Stimulated activated CD8-positive, alpha-beta memory T cell treated with anti-CD3 and anti-CD28 coated beads, Interleukin-2, amount 100 ng/mL, for 1 hour (primary cell): ENCODE measurements at regions not wholly inside any gene's neighbourhood (a gene's known extent, or its start where the extent isn't known, plus 50 kb on each side); places are given as distances from the start of the nearest gene placed in this dataset.
"Not testable (repeated sequence)": the region's sequence is repeated elsewhere in the genome, so short reads cannot be mapped to it uniquely, and the experiment has no call there.

Experiments used
- DNase-seq, 2 donors: peaks; one replicate each; pipeline ENCODE4 v3.0.0-alpha.2; 2020; ENCODE audit warnings: low read depth in 2 of 2

GRCh38 chr13:43946281-43946680, 66.6 kb downstream of the LACC1 start:
- no peak for DNase-seq

- no peak for DNase-seq
Observed at GRCh38 chr13:43947897-43948458, 68.3 kb downstream of the LACC1 start.

DNA sequence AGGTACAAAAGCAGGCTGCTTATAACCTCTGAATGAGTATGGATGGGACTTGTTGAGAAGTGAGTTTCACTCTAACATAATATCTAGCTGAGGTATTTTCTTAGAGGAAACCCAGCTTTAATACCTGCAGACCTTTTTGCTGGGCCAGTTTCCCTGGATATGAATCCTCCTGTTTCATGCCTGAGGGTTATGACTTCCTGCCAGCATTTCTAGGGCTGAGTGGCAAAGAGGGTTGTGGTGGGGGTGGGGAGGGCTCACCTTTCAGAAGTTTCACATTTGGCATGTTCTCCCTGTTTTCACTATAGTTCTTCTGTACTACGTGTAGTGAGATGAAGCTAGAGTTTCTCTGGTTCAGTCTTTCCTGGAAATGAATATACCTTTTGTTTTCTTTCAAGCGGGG, 73.7 kb downstream of the LACC1 start:
- DNase-seq: no peak

DNA sequence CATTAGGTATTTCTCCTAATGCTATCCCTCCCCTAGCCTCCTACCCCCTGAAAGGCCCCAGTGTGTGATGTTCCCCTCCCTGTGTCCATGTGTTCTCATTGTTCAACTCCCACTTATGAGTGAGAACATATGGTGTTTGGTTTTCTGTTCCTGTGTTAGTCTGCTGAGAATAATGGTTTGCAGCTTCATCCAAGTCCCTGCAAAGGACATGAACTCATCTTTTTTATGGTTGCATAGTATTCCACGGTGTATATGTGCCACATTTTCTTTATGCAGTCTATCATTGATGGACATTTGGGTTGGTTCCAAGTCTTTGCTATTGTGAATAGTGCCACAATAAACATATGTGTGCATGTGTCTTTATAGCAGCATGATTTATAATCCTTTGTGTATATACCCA, 77.3 kb downstream of the LACC1 start:
- DNase-seq: not testable (repeated sequence)

DNA sequence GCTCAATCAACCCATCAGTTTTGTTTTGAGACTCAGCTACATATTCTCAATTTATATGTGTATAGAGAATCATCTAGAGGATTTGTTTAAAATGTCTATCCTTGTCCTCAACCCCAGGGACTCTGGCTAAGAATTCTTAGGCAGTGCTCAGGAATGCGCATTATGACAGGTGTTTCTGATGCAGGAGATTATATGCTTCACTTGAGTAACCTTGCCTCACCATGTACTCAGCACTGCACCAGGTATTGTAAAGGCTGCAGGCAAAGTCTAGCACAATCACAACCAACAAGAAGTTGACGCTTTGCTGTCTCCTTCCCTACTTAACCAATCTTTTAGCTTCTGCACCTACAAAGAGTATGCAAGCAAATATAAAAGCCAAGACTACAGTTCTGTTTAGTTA, 79.6 kb downstream of the LACC1 start:
- no peak for DNase-seq

- no peak for DNase-seq
Observed at GRCh38 chr13:43961909-43962308, 82.2 kb downstream of the LACC1 start.

DNA sequence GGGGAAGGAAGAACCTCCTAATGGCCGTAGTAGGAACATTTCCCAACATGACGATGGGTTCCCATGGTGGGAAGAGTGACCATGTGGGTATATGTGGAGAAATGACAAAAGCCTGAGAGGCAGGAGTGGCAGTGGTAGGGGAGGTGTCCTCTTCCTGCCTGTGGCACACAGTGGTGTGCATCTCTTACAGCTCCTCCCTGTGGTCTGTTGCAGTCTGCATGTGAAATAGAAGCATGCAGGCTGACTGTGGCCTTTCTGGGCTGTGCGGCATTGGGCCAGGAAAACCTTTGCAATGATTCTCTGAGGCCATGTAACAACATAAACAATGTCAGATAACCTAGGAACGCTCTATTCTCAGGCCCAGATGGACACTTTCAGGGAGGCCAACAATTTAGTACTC, 84.0 kb downstream of the LACC1 start:
- DNase-seq: no peak

DNA sequence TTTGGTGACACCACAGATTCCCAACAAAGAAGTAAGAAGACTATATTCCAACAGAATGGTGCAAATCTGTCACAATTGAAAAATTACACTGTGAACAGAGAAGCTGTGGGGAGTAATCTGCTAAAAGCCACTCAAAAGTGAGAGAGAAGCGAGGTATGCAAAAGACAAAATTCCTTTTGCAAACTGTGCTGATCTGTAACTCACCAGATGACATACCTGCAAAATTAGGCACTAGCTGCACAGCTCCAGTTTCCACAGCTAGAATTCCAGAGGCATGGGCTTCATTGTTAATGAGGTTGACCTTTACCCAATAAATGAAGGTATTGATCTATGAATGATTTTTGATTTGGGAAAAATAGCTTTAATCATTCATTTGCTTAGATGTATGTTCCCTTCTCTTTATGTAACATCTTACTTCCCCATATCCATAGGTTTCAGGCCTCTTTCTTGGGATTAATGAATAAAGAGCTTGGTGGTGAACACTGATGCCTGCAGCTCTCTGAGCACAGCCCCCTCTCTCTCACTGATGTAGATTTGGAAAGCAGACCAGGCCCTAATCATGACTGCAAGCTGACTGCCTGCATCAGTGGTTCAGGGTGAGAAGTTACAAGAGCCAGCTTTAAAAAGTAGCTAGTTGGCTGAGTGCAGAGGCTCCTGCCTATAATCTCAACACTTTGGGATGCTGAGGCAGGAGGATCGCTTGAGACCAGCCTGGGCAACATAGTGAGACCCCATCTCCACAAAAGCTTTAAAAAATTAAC, 85.2 kb downstream of the LACC1 start:
- DNase-seq: no peak

DNA sequence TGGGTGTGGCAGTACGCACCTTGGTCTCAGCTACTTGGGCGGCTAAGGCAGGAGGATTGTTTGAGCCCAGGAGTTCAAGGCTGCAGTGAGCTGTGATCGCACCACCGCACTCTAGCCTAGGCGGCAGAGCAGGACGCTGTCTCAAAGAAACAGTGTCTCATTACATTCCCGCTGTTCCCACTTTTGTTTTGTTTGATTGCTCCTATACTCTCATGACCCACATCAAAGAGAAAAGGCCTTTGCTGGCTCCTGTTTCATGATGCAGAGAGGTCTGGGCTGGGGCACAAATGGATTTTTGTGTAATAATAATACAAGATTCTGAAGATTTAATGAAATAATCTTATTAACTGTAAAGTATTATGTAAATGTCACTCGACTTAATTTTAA, 85.7 kb downstream of the LACC1 start:
- no peak for DNase-seq

GRCh38 chr13:43968251-43968942, 88.7 kb downstream of the LACC1 start:
- DNase-seq: not testable (repeated sequence)

DNA sequence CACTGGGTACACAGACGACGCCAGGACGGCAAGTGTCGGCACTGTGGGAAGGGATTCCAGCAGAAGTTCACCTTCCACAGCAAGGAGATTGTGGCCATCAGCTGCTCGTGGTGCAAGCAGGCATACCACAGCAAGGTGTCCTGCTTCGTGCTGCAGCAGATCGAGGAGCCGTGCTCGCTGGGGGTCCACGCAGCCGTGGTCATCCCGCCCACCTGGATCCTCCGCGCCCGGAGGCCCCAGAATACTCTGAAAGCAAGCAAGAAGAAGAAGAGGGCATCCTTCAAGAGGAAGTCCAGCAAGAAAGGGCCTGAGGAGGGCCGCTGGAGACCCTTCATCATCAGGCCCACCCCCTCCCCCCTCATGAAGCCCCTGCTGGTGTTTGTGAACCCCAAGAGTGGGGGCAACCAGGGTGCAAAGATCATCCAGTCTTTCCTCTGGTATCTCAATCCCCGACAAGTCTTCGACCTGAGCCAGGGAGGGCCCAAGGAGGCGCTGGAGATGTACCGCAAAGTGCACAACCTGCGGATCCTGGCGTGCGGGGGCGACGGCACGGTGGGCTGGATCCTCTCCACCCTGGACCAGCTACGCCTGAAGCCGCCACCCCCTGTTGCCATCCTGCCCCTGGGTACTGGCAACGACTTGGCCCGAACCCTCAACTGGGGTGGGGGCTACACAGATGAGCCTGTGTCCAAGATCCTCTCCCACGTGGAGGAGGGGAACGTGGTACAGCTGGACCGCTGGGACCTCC, 89.4 kb downstream of the LACC1 start:
- DNase-seq: not testable (repeated sequence)

- DNase-seq: not testable (repeated sequence)
Observed at GRCh38 chr13:43969919-43970318, 90.2 kb downstream of the LACC1 start.

DNA sequence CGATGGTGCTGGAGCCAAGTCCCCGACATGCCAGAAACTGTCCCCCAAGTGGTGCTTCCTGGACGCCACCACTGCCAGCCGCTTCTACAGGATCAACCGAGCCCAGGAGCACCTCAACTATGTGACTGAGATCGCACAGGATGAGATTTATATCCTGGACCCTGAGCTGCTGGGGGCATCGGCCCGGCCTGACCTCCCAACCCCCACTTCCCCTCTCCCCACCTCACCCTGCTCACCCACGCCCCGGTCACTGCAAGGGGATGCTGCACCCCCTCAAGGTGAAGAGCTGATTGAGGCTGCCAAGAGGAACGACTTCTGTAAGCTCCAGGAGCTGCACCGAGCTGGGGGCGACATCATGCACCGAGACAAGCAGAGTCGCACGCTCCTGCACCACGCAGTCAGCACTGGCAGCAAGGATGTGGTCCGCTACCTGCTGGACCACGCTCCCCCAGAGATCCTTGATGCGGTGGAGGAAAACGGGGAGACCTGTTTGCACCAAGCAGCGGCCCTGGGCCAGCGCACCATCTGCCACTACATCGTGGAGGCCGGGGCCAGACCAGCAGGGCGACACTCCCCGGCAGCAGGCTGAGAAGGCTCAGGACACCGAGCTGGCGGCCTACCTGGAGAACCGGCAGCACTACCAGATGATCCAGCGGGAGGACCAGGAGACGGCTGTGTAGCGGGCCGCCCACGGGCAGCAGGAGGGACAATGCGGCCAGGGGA, 91.0 kb downstream of the LACC1 start:
- not testable (repeated sequence) for DNase-seq

GRCh38 chr13:43971324-43971723, 91.6 kb downstream of the LACC1 start:
- DNase-seq: not testable (repeated sequence)

DNA sequence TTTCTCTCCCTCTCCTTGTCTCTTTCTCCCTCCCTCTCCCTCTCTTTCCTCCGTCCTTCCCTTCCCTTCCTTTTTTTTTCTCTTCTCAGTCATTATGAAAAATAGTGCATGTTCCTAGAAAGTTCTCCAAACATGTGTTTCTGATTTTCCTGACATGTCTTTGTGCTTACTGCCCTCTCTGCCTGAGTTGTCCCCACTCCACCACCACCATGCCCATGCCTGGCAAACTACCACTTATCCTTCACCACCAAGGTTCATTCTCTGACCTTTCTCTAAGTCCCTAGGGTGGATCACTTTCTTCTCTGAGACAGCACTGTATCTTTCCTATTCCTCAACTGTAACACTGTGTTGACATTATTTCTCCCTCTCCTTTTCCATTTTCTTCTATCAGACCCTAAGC, 98.2 kb downstream of the LACC1 start:
- DNase-seq: no peak

DNA sequence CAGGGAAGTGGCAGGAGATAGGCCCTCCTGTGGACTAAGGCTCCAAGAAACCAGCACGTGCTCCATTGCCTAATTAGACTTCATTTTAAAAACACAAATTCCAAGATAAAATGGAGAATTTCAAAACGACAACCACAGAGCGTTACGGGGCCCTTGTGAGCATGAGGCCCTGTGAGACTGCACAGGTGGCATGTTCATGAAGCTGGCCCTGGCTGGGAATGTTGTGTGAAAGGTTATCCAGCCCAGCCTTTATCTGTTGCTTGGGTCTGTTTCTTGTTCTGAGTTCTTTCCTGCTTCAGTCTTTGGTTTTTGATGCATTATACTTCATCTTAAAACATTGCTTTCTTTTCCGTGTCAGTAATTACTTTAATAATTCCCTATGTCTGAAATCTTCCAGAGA, 99.0 kb downstream of the LACC1 start:
- no peak for DNase-seq

DNA sequence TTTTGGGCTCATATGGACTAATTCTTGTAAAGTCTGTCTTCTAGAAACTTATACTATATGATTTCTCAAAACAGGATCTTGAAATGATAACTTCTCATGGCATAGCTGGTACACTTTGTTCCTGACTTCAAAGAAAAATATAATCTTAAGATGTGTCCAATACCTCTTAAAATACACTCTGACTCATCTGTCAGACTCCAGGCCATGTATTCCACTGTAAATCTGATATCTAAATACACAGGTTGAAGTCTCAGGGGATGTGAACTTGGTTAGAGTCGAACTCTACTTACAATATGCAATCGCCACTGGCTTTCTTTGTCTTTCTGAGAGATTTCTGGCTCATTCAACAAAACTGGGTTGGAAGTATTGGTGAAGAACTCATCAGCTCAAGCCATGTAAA, 99.8 kb downstream of the LACC1 start:
- no peak for DNase-seq

DNA sequence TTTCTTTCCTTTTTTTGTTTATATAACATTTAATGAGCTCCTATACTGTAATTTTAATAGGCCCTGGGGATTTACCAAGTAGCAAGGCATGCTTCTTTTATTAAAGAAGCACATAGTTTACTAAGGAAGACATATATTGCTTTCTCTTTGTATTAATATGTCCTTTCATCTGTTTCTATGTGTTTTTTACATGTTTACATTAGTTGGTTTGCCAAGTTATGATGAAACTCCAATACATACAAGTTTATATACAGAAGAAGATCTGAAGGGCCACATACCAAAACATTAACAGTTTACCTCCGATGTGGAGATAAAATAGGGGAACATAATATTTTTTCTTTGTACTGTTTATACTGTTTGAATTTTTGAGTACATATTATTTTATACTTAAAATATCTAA, 100.9 kb downstream of the LACC1 start:
- DNase-seq: no peak

- DNase-seq: no peak
Observed at GRCh38 chr13:43981091-43981490, 101.4 kb downstream of the LACC1 start.

- DNase-seq: no peak
Observed at GRCh38 chr13:43981512-43982301, 102.0 kb downstream of the LACC1 start.

DNA sequence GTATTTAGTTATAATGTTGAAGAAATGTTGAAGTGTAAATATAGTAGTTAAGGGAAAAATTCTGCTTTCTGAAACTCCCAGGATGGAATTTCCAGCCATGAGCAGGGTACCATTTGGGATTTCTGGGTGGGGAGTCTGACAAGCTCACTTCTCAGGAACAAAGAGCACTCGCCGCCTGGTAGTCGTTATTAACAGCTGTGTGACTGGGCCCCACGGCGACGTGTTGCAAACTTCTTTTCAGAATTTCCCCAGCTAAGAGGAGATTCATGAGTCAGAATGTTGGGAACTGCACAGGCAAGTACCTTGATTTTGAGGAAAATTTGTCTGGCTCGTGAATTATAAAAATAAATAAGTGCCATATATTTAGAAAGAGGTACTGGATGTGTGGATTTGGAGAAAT, 103.7 kb downstream of the LACC1 start:
- DNase-seq: no peak
